CD14-positive monocyte (primary cell): ENCODE measurements at regions not wholly inside any gene's neighbourhood (a gene's known extent, or its start where the extent isn't known, plus 50 kb on each side); places are given as distances from the start of the nearest gene placed in this dataset.

ENCODE experiments used
- DNase-seq, 3 donors: peaks; one replicate each; pipeline ENCODE4 v3.0.0-alpha.2; 2011 to 2022
- H2AFZ ChIP-seq: 2 replicates; pipeline ENCODE4 v1.6.0; 2012; ENCODE audit warnings: mild to moderate bottlenecking, low read depth, low read length, inconsistent platforms; ENCODE audit not compliant: insufficient read depth, poor library complexity, severe bottlenecking
- H3K27ac ChIP-seq, 2 donors: 1 replicate in 1 of 2; 2 replicates in 1 of 2; pipeline ENCODE4 v1.5.1; 2012 to 2013; ENCODE audit warnings: low read length in 2 of 2, control low read depth in 1 of 2, inconsistent platforms in 1 of 2, low read depth in 1 of 2, mild to moderate bottlenecking in 1 of 2
- H3K27me3 ChIP-seq, 2 donors: one replicate each; pipeline versions ENCODE4 v1.6.0 to v1.6.1; 2011 to 2013; ENCODE audit warnings: low read length in 2 of 2; ENCODE audit not compliant: control insufficient read depth in 2 of 2, insufficient read depth in 2 of 2
- H3K36me3 ChIP-seq, 2 donors: replicated peaks in 1 of 2; 1 replicate in 1 of 2; 2 replicates in 1 of 2; pipeline versions ENCODE4 v1.5.1 to v1.6.1; 2012 to 2013; ENCODE audit warnings: low read length in 2 of 2, control low read depth in 1 of 2, inconsistent platforms in 1 of 2, mild to moderate bottlenecking in 1 of 2; ENCODE audit not compliant: insufficient read depth in 2 of 2, control insufficient read depth in 1 of 2
- H3K4me1 ChIP-seq, 2 donors: 1 replicate in 1 of 2; 2 replicates in 1 of 2; pipeline versions ENCODE4 v1.5.1 to v1.6.1; 2012 to 2013; ENCODE audit warnings: low read length in 2 of 2, control low read depth in 1 of 2, inconsistent platforms in 1 of 2, mild to moderate bottlenecking in 1 of 2, moderate library complexity in 1 of 2; ENCODE audit not compliant: insufficient read depth in 2 of 2, control insufficient read depth in 1 of 2
- H3K4me2 ChIP-seq: replicated peaks from 2 replicates; pipeline ENCODE3; 2012; ENCODE audit warnings: low read length, moderate library complexity, mild to moderate bottlenecking; ENCODE audit not compliant: poor library complexity, severe bottlenecking; ENCODE audit errors: extremely low read depth
- H3K4me3 ChIP-seq, 3 experiments: fragments of 200-600 bp in 1 of 3; sonication (generic) in 1 of 3; replicated peaks in 1 of 3; 1 replicate in 2 of 3; 2 replicates in 1 of 3; pipeline ENCODE4 v1.5.1; 2011 to 2013; ENCODE audit warnings: low read length in 3 of 3, mild to moderate bottlenecking in 3 of 3, control low read depth in 2 of 3, low read depth in 2 of 3, inconsistent platforms in 1 of 3, moderate library complexity in 1 of 3
- H3K79me2 ChIP-seq: 2 replicates; pipeline ENCODE4 v1.6.0; 2012; ENCODE audit warnings: mild to moderate bottlenecking, control low read depth, inconsistent platforms, low read length, moderate library complexity; ENCODE audit not compliant: insufficient read depth
- H3K9ac ChIP-seq: 2 replicates; pipeline ENCODE4 v1.6.0; 2017; ENCODE audit warnings: low read length, mild to moderate bottlenecking; ENCODE audit not compliant: insufficient read depth, poor library complexity, severe bottlenecking
- H3K9me3 ChIP-seq, 2 donors: replicated peaks in 1 of 2; 1 replicate in 1 of 2; 2 replicates in 1 of 2; pipeline versions ENCODE4 v1.5.1 to v1.6.1; 2012 to 2013; ENCODE audit warnings: low read length in 2 of 2, control low read depth in 1 of 2; ENCODE audit not compliant: control insufficient read depth in 1 of 2, insufficient read depth in 1 of 2
- H4K20me1 ChIP-seq: 2 replicates; pipeline ENCODE4 v1.6.0; 2012; ENCODE audit warnings: mild to moderate bottlenecking, low read length, control low read depth, moderate library complexity; ENCODE audit not compliant: insufficient read depth
- H3K27ac Mint-ChIP-seq, 7 donors: one replicate each; pipeline ENCODE4 v1.8.0; 2020; ENCODE audit warnings: mild to moderate bottlenecking in 7 of 7, mixed read lengths in 7 of 7, moderate library complexity in 6 of 7, inconsistent platforms in 2 of 7
- H3K27me3 Mint-ChIP-seq, 3 donors: one replicate each; pipeline ENCODE4 v1.8.0; 2021 to 2022; ENCODE audit warnings: low read depth in 3 of 3, mild to moderate bottlenecking in 3 of 3, mixed read lengths in 3 of 3, moderate library complexity in 3 of 3, inconsistent platforms in 1 of 3
- H3K36me3 Mint-ChIP-seq, 2 donors: one replicate each; pipeline ENCODE4 v1.8.0; 2020; ENCODE audit warnings: mixed read lengths in 2 of 2, inconsistent platforms in 1 of 2, mild to moderate bottlenecking in 1 of 2
- H3K4me1 Mint-ChIP-seq: one replicate; pipeline ENCODE4 v1.8.0; 2020; ENCODE audit warnings: mild to moderate bottlenecking, mixed read lengths
- H3K4me3 Mint-ChIP-seq, 2 donors: one replicate each; pipeline ENCODE4 v1.8.0; 2020; ENCODE audit warnings: mild to moderate bottlenecking in 2 of 2, mixed read lengths in 2 of 2, moderate library complexity in 1 of 2
- H3K9me3 Mint-ChIP-seq, 7 donors: one replicate each; pipeline ENCODE4 v1.8.0; 2020 to 2022; ENCODE audit warnings: mixed read lengths in 7 of 7, mild to moderate bottlenecking in 6 of 7, moderate library complexity in 6 of 7, inconsistent platforms in 2 of 7
- WGBS: methylation state at CpG from one replicate; pipeline ENCODE4 v1.1.5; 2013; ENCODE audit warnings: missing lambda C conversion rate; ENCODE audit not compliant: insufficient coverage; 5-methylcytosine and 5-hydroxymethylcytosine counted together
- intact Hi-C, 2 donors: fragments of 100-400 bp; cut with micrococcal nuclease; formaldehyde crosslinking; loops; one replicate each; pipeline versions ENCODE4 v1.15.0 to v1.15.1; 2023
- TF ChIP-seq, protein P1 (sequence below): fragments of 200-600 bp; IDR thresholded peaks from one replicate; pipeline ENCODE4 v1.8.0; 2022; ENCODE audit warnings: antibody characterized with exemption, mild to moderate bottlenecking

DNA sequence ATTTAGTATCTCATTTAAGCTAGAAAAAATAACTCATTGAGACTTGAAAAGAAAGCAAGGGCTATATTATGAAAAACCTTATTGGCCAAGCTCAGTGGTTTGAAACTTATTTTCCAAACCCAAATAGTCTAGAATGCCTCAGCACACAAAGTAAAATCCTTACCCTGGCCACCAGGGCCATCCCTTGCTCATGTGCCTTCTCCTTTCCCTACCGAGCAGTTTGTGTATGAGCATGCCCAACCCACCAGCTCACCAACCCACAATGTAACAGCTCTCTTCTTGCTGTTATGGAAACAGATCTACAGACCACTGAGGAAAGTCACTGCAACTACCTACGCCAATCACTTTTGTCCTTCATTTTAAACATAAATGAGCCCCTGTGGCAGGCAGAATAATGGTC is 79.6 kb upstream of the CARMIL1 start:
- H3K27ac Mint-ChIP-seq = no peak overlapping the region
- DNase-seq = no peak
- Histone ChIP-seq H3K79me2 (no peaks in the 10 kb centered on the region), H2AFZ (no peak overlapping the region), H3K27ac (no peak overlapping the region), H3K9ac (no peak overlapping the region), H4K20me1 (no peaks in the 10 kb centered on the region), H3K4me3 (no peak overlapping the region), H3K4me2 (no peak overlapping the region), H3K4me1 (no peaks in the 10 kb centered on the region), H3K27me3 (no peaks in the 10 kb centered on the region), H3K36me3 (no peaks in the 10 kb centered on the region), H3K9me3 (no peaks in the 10 kb centered on the region)
- H3K4me3 Mint-ChIP-seq = no peak overlapping the region
- no peaks in the 10 kb centered on the region for H3K4me1 Mint-ChIP-seq
- peaks cover 0 to 4% (median 2%) of the 10 kb centered on the region in 3 donors for H3K27me3 Mint-ChIP-seq
- H3K9me3 Mint-ChIP-seq = peaks cover 0 to 2% (median 0%) of the 10 kb centered on the region in 7 donors
- TF ChIP-seq, protein P1, sequence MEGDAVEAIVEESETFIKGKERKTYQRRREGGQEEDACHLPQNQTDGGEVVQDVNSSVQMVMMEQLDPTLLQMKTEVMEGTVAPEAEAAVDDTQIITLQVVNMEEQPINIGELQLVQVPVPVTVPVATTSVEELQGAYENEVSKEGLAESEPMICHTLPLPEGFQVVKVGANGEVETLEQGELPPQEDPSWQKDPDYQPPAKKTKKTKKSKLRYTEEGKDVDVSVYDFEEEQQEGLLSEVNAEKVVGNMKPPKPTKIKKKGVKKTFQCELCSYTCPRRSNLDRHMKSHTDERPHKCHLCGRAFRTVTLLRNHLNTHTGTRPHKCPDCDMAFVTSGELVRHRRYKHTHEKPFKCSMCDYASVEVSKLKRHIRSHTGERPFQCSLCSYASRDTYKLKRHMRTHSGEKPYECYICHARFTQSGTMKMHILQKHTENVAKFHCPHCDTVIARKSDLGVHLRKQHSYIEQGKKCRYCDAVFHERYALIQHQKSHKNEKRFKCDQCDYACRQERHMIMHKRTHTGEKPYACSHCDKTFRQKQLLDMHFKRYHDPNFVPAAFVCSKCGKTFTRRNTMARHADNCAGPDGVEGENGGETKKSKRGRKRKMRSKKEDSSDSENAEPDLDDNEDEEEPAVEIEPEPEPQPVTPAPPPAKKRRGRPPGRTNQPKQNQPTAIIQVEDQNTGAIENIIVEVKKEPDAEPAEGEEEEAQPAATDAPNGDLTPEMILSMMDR = no peak
- 89% methylated on average over 1 of the region's 2 CpGs for WGBS
- no peaks in the 10 kb centered on the region for H3K36me3 Mint-ChIP-seq
- intact Hi-C loops = no loop called here

DNA sequence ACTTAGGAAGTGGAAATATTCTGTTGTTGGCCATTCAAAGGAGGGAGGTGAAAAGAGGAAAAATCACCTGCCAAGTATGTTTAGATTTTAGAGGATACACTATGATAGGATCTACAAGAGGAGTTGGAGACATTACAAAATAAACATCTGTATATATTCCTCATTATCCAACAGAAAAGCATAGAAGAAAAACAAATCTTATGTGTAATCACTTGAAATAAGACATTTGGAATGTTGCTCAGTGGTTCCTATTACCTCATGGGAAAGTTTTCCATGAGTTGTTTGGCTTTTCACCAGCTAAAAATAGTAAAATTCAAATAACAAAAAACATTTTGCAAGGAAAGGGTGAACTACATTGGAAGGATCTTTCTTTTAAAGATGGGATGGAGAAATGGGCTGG is 76.7 kb upstream of the CARMIL1 start:
- H3K27me3 Mint-ChIP-seq = peaks cover 2% of the 10 kb centered on the region in 3 donors
- Histone ChIP-seq H3K36me3 (no peaks in the 10 kb centered on the region), H3K9ac (no peak overlapping the region), H3K27me3 (no peaks in the 10 kb centered on the region), H4K20me1 (no peaks in the 10 kb centered on the region), H3K4me3 (no peak overlapping the region), H2AFZ (no peak overlapping the region), H3K4me1 (no peaks in the 10 kb centered on the region), H3K9me3 (no peaks in the 10 kb centered on the region), H3K27ac (no peak overlapping the region), H3K79me2 (no peaks in the 10 kb centered on the region), H3K4me2 (no peak overlapping the region)
- H3K36me3 Mint-ChIP-seq = peaks cover 0 to 3% of the 10 kb centered on the region in 2 donors
- intact Hi-C loops = no loop called here
- no peak overlapping the region for H3K4me3 Mint-ChIP-seq
- peaks cover 8 to 16% (median 11%) of the 10 kb centered on the region in 7 donors for H3K9me3 Mint-ChIP-seq
- H3K27ac Mint-ChIP-seq = no peak overlapping the region
- TF ChIP-seq, protein P1 = no peak
- DNase-seq = no peak
- H3K4me1 Mint-ChIP-seq = no peaks in the 10 kb centered on the region
